H54 (cell line): ENCODE measurements at regions not wholly inside any gene's neighbourhood (a gene's known extent, or its start where the extent isn't known, plus 50 kb on each side); places are given as distances from the start of the nearest gene placed in this dataset.
"Not testable (repeated sequence)": the region's sequence is repeated elsewhere in the genome, so short reads cannot be mapped to it uniquely, and the experiment has no call there.

Source experiments
- DNase-seq: peaks from one replicate; pipeline ENCODE4 v3.0.0; 2011; ENCODE audit warnings: low spot score, mixed read lengths; ENCODE audit not compliant: insufficient read length
- FAIRE-seq: peaks from 3 replicates; lab custom pipeline; 2011; peaks lifted over from hg19 to GRCh38; lab: Jason Lieb, UNC
- POLR2A ChIP-seq: IDR thresholded peaks from 2 replicates; pipeline ENCODE4 v1.6.1; 2011; ENCODE audit warnings: low read depth, mild to moderate bottlenecking, low read length

- no peak for FAIRE-seq
- no peak for TF ChIP-seq POLR2A
Observed at GRCh38 chr1:229138058-229138457, 132.9 kb upstream of the RAB4A start.

GRCh38 chr1:229139331-229140118, 131.4 kb upstream of the RAB4A start:
- no peak for FAIRE-seq
- TF ChIP-seq POLR2A: no peak
- no peak for DNase-seq

More at GRCh38 chr1:229138058-229138457, 132.9 kb upstream of the RAB4A start:
- DNase-seq: no peak

GRCh38 chr1:229140119-229140396, 130.9 kb upstream of the RAB4A start:
- FAIRE-seq (no peak), DNase-seq (no peak)
- TF ChIP-seq POLR2A: no peak

GRCh38 chr1:229141271-229141670, 129.6 kb upstream of the RAB4A start:
- DNase-seq (no peak), FAIRE-seq (no peak)

DNA sequence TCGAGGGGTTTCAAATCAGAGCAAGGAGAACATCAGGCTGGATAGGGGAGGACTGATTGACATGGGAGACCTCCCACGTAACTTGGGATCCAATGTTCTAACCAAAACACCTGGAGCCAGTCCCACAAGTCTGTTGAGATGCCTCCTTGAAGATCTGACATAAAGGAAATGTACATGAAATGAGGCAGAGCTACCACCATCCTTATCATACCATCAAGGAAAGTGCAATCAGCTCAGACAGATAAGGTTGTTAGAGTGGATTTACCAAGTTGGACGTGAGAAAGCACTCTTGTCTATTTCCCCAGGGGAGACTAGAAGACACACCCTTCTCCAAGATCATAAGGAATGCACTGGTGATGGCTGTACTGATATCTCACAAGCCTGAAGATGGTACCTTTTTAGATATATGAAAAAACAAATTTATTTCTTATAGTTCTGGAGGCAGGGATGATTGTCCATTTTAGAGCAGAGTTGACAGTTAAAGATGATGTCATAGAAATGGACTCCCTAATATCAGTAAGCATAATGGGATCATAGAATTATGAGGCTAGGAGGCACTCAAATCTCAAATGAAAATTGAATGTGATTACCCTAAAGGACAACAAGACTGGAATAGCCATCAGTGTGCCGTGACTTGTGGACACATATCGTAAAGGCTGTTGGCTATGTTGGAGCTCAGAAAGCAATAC, 129.1 kb upstream of the RAB4A start:
- FAIRE-seq (no peak), DNase-seq (no peak)
- no peak for TF ChIP-seq POLR2A

More at GRCh38 chr1:229141271-229141670, 129.6 kb upstream of the RAB4A start:
- no peak for TF ChIP-seq POLR2A

- FAIRE-seq (no peak), DNase-seq (no peak)
- TF ChIP-seq POLR2A: no peak
Observed at GRCh38 chr1:229142471-229142870, 128.4 kb upstream of the RAB4A start.

DNA sequence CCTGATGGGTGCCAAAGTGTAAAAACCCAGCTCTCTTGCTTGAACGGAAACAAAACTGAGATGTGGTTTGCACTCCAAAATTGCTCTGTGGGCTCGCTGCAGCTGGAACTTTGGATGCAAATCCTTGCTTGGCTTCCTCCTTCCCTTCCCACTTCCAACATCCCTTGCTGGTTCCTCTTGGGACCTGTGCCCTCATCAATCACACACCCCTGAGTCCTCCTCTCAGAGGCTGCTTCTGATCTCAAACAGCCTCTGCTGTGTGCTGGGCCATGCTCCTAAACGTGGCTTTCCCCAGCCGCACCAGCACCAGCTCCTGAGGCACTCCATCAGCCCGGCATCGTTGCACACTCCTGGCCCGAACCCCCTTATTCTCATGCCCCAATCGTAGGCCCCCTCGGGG, 124.3 kb upstream of the RAB4A start:
- TF ChIP-seq POLR2A: no peak
- FAIRE-seq: no peak

GRCh38 chr1:229147072-229147471, 123.8 kb upstream of the RAB4A start:
- FAIRE-seq: no peak
- DNase-seq: no peak
- TF ChIP-seq POLR2A: no peak

More for the DNA sequence above, 124.3 kb upstream of the RAB4A start:
- no peak for DNase-seq

DNA sequence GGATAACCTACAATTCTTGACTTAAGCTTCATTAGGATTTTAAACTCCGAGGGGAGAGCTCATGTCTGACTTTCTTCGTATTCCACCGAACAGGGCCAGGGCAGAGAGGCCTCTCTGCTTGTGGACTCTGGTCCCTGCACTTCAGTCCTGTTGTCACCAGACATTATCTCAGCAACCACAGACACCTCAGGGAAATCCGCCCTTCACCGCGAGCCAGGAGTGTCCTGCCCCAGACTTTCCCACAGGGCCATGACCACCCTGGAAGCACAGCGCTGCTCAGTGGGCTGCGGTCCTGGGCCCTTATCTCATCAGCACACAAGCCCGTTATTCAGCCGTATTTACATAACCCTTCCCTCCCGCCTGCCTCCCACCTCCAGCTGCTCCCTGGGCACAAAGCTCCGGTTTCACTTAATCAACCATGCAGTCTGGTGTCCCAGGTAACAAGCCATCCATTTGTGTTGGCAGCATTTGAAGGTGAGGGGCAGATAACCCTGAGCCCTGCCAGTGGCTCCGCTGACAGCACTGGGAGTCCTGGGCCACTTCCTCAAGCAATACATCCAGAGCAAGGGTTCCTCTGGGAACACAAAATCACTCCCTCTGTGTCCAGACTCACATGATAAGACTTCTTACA, 122.8 kb upstream of the RAB4A start:
- FAIRE-seq (no peak), DNase-seq (no peak)
- no peak for TF ChIP-seq POLR2A

DNA sequence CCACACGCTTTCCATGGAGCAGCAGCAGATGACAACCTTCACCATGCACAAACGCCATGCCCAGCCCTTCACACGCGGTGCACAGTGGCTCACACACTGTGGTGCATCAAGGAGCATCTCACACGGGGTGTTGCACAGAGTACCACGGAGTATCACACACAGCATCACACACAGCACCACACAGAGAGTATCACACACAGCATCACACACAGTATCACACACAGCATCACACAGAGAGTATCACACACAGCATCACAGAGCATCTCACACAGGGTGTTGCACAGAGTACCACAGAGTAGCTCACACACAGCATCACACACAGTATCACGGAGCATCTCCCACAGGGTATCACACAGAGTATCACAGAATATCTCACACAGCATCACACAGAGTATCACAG, 122.2 kb upstream of the RAB4A start:
- FAIRE-seq (no peak), DNase-seq (no peak)
- TF ChIP-seq POLR2A: no peak

DNA sequence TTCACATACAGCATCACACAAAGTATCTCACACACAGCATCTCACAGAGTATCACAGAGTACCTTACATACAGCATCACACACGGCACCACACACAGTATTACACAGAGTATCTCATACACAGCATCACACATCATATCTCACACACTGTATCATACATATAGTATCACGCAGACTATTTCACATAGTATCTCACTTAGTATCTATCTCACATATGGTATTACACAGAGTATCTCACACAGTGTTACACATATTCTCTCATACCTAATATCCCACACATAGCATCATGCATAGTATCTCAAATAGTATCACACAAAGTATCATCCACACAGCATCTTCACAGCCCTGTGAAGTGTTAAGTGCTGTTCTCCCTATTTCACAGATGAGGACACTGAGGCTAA, 121.5 kb upstream of the RAB4A start:
- DNase-seq: no peak
- FAIRE-seq: no peak
- no peak for TF ChIP-seq POLR2A

DNA sequence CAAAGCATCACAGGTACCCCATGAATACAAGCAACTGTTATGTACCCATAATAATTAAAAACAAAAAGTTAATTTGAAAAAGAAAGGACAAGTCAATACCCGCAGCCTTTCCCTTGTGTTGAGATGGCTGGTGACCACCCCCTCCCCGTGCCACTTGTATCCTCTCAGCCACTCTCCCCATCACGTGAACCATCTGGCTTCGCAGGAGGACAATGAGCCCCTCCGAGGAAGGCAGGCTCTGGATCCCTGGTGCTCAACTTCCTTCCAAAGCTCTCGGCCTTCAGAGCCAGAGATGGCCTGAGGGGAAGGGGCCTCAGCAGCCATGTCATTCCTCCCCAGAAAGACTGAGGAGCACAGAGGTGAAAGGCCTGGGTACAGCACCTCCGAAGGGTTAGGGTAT, 120.4 kb upstream of the RAB4A start:
- no peak for DNase-seq
- FAIRE-seq: no peak

GRCh38 chr1:229151412-229151811, 119.5 kb upstream of the RAB4A start:
- FAIRE-seq, DNase-seq: not testable (repeated sequence)

More for the DNA sequence above, 120.4 kb upstream of the RAB4A start:
- TF ChIP-seq POLR2A: no peak

GRCh38 chr1:229152311-229152710, 118.6 kb upstream of the RAB4A start:
- no peak for TF ChIP-seq POLR2A
- FAIRE-seq (no peak), DNase-seq (no peak)

DNA sequence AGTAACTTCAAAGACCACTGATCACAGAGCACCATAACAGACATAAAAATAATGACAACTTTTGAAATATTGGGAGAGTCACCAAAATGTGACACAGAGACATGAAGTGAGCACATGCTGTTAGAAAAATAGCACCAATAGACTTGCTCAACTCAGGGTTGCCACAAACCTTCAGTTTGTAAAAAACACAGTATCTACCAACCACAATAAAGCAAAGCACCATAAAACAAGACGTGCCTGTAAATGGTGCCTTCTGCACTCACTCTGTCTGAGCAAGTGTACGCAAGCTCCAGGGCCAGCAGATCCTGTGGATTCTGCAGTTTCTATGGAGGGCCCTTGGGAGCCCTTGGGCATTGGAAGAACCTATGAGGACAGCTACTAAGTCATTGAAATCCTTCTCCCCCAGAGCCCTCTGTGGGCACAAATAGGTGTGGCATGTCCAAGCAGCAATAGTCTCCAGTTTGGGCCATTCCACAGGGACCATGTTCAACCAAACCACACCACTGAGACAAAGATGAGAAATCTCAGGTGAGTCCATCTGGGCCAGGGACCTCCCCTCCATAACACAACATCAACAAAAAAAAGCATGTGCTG, 116.9 kb upstream of the RAB4A start:
- FAIRE-seq (no peak), DNase-seq (no peak)
- no peak for TF ChIP-seq POLR2A
